Upper lobe of right lung (tissue), 1 donor: ENCODE measurements at regions not wholly inside any gene's neighbourhood (a gene's known extent, or its start where the extent isn't known, plus 50 kb on each side); places are given as distances from the start of the nearest gene placed in this dataset.
A peak's percentile ranks its signal among the peaks of the same experiment; 100 is the strongest.

Source experiments
- ATAC-seq: fragments of 200-7000 bp; cut with Tn5 transposase; one replicate; pipeline ENCODE4 v1.9.1; 2020; ENCODE audit warnings: mild to moderate bottlenecking, moderate library complexity
- DNase-seq: peaks from one replicate; pipeline ENCODE4 v3.0.0-alpha.2; 2020
- H3K27ac ChIP-seq: fragments of 200-600 bp; one replicate; pipeline ENCODE4 v1.8.0; 2022
- H3K27me3 ChIP-seq: fragments of 200-600 bp; one replicate; pipeline ENCODE4 v1.8.0; 2022; ENCODE audit warnings: mild to moderate bottlenecking
- H3K36me3 ChIP-seq: fragments of 200-600 bp; one replicate; pipeline ENCODE4 v1.8.0; 2022
- H3K4me1 ChIP-seq: fragments of 200-600 bp; one replicate; pipeline ENCODE4 v1.8.0; 2022
- H3K4me3 ChIP-seq: fragments of 200-600 bp; one replicate; pipeline ENCODE4 v1.8.0; 2022; ENCODE audit warnings: mild to moderate bottlenecking
- H3K9me3 ChIP-seq: fragments of 200-600 bp; one replicate; pipeline ENCODE4 v1.8.0; 2022
- CTCF ChIP-seq: fragments of 200-600 bp; IDR thresholded peaks from one replicate; pipeline ENCODE4 v1.8.0; 2022; ENCODE audit warnings: antibody characterized with exemption
- intact Hi-C: fragments of 100-400 bp; cut with DNase I; formaldehyde crosslinking; loops from one replicate; pipeline ENCODE4 v1.11.0; 2022
- donor health status: DM: no; HTN: yes; CAD: no; lungs with severe emphysema.

GRCh38 chr2:118279005-118279404, 190.7 kb downstream of the INSIG2 start:
- H3K27ac ChIP-seq = no peak overlapping the region
- no peak overlapping the region for H3K4me3 ChIP-seq
- no peaks in the 10 kb centered on the region for H3K9me3 ChIP-seq
- TF ChIP-seq CTCF = no peak
- no peaks in the 10 kb centered on the region for H3K4me1 ChIP-seq
- no peak for DNase-seq
- ATAC-seq = no peak
- H3K27me3 ChIP-seq = peaks cover 6% of the 10 kb centered on the region
- H3K36me3 ChIP-seq = no peaks in the 10 kb centered on the region
- intact Hi-C loops = no loop called here

DNA sequence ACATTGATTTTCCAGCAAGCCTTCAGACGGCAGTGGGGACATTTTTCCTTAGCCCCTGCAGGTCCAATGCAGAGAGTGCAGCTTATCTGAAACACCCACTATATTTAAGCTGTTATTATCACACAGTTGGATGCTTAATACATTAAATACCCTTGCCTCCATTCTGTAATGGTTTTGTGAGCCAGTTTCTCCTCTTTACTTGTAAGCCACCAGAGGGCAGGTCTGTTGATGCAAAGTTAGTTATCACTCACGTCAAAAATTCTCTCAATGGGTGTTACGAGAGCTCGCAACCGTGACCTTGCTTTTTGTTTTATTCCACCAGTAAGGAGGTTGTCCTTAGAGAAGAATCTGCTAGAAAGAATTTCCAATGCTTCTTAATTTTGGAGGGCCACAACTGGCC, 189.8 kb downstream of the INSIG2 start:
- Histone ChIP-seq H3K4me3 (no peak overlapping the region), H3K9me3 (no peaks in the 10 kb centered on the region), H3K36me3 (no peaks in the 10 kb centered on the region), H3K27me3 (peaks cover 12% of the 10 kb centered on the region), H3K27ac (no peak overlapping the region), H3K4me1 (no peaks in the 10 kb centered on the region)
- DNase-seq (no peak), ATAC-seq (no peak)
- intact Hi-C loops = no loop called here
- no peak for TF ChIP-seq CTCF

DNA sequence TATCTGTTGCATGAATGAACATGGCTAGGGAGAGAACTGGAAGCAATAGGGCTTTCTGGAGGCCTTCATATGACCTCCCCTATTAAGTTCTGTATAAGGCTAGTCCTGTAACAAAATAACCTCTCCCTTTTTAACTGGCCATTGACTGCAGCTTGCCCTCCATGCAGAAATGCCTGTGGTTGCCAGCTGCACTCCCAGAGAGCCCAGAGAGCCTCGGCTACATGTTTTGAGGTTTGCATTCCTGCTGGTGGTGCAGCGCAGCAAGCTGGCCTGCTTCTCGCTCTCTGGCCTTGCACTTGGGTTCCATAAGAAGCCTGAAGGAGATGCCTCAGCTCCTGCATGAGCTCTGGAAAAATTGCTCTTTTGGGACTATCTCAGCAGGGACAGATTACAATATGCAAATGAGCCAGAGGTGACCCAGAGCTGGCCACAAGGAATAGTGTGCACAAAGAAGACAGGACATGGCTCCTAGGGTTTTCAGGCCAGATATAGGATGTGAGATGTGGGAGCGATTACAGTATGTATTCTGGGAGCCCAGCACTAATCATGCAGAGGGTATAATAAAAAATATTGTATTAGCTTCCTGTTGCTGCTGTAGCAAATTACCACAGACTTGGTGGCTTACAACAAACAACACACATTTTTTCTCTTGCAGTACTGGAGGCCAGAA, 186.7 kb downstream of the INSIG2 start:
- intact Hi-C loops = no loop called here
- ATAC-seq (no peak), DNase-seq (no peak)
- Histone ChIP-seq H3K9me3 (no peaks in the 10 kb centered on the region), H3K27ac (no peak overlapping the region), H3K27me3 (peaks cover 12% of the 10 kb centered on the region), H3K4me1 (no peaks in the 10 kb centered on the region), H3K4me3 (no peak overlapping the region), H3K36me3 (no peaks in the 10 kb centered on the region)
- TF ChIP-seq CTCF = no peak

GRCh38 chr2:118272391-118272790, 184.1 kb downstream of the INSIG2 start:
- ATAC-seq = no peak
- Histone ChIP-seq H3K9me3 (no peaks in the 10 kb centered on the region), H3K27ac (no peak overlapping the region), H3K36me3 (no peaks in the 10 kb centered on the region), H3K27me3 (peaks cover 5% of the 10 kb centered on the region), H3K4me1 (no peaks in the 10 kb centered on the region), H3K4me3 (no peak overlapping the region)
- DNase-seq = no peak
- no peak for TF ChIP-seq CTCF
- intact Hi-C loops = no loop called here

GRCh38 chr2:118269408-118270051, 181.3 kb downstream of the INSIG2 start:
- Histone ChIP-seq H3K9me3 (no peaks in the 10 kb centered on the region), H3K27ac (no peak overlapping the region), H3K4me3 (no peak overlapping the region), H3K4me1 (no peaks in the 10 kb centered on the region), H3K27me3 (peaks cover 10% of the 10 kb centered on the region), H3K36me3 (no peaks in the 10 kb centered on the region)
- intact Hi-C loops = no loop called here
- DNase-seq = peak; percentile 67
- peak; percentile 28 for TF ChIP-seq CTCF
- peak; percentile 81 for ATAC-seq
